ENCODE measurements at regions not wholly inside any gene's neighbourhood (a gene's known extent, or its start where the extent isn't known, plus 50 kb on each side); places are given as distances from the start of the nearest gene placed in this dataset.

DNA sequence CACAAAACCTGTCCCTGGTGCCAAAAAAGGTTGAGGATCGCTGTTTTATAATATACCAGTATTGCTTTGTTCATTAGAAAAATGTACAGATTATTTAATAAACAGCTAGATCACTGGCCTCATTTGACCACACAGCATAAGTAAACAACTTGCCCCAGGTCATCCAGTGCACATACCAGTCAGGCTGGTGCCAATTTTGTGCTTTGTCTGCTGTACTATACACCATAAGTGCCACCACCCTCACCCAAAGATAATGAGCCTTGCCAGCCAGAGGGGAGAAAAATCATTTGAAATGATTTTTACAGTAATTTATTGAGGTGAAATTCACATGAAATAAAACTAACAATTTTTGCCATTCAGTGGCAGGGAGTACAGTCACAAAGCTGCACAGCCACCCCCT, 202.2 kb upstream of the TWIST2 start:
- no peak for TF ChIP-seq EZH2phosphoT487 (IDR thresholded peaks at IDR 0.05; ENCODE audit: low read length)
- TF ChIP-seq, protein P1, sequence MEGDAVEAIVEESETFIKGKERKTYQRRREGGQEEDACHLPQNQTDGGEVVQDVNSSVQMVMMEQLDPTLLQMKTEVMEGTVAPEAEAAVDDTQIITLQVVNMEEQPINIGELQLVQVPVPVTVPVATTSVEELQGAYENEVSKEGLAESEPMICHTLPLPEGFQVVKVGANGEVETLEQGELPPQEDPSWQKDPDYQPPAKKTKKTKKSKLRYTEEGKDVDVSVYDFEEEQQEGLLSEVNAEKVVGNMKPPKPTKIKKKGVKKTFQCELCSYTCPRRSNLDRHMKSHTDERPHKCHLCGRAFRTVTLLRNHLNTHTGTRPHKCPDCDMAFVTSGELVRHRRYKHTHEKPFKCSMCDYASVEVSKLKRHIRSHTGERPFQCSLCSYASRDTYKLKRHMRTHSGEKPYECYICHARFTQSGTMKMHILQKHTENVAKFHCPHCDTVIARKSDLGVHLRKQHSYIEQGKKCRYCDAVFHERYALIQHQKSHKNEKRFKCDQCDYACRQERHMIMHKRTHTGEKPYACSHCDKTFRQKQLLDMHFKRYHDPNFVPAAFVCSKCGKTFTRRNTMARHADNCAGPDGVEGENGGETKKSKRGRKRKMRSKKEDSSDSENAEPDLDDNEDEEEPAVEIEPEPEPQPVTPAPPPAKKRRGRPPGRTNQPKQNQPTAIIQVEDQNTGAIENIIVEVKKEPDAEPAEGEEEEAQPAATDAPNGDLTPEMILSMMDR (IDR thresholded peaks at IDR 0.05; ENCODE audit: low read length) = no peak
- TF ChIP-seq EZH2 (optimal IDR thresholded peaks at IDR 0.05; ENCODE audit: low read depth, low read length) = no peak
